ENCODE measurements at regions not wholly inside any gene's neighbourhood (a gene's known extent, or its start where the extent isn't known, plus 50 kb on each side); places are given as distances from the start of the nearest gene placed in this dataset.

DNA sequence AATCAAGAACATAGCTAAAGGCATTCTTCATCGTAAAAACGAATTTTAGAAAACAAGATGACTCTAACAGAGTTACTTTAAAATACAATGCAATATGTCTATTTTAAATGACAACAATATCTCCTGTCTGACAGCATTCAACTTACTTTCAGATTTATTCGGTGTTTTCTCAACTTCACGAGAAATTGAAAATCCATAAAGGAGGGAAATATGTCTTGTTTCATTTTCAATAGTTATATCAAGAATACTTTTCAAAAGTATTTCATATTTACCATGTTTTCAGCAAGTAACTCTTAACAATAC is 254.8 kb downstream of the DAD1 start:
- TF ChIP-seq, protein P1, sequence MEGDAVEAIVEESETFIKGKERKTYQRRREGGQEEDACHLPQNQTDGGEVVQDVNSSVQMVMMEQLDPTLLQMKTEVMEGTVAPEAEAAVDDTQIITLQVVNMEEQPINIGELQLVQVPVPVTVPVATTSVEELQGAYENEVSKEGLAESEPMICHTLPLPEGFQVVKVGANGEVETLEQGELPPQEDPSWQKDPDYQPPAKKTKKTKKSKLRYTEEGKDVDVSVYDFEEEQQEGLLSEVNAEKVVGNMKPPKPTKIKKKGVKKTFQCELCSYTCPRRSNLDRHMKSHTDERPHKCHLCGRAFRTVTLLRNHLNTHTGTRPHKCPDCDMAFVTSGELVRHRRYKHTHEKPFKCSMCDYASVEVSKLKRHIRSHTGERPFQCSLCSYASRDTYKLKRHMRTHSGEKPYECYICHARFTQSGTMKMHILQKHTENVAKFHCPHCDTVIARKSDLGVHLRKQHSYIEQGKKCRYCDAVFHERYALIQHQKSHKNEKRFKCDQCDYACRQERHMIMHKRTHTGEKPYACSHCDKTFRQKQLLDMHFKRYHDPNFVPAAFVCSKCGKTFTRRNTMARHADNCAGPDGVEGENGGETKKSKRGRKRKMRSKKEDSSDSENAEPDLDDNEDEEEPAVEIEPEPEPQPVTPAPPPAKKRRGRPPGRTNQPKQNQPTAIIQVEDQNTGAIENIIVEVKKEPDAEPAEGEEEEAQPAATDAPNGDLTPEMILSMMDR (IDR thresholded peaks at IDR 0.05) = no peak
- Histone ChIP-seq H3K27me3 (no peaks in the 10 kb centered on the region), H3K4me1 (peaks cover 3 to 20% (median 16%) of the 10 kb centered on the region in 9 donors), H3K9me3 (peaks cover 0 to 11% (median 5%) of the 10 kb centered on the region in 11 donors), H3K36me3 (no peaks in the 10 kb centered on the region), H3K4me3 (no peak overlapping the region), H3K27ac (no peak overlapping the region)
- no peak for ATAC-seq
- 77 to 79% methylated on average over 4 of the region's 4 CpGs for WGBS, 2 donors
- intact Hi-C loops (cut with DNase I) = no loop called here
- no peak for DNase-seq

DNA sequence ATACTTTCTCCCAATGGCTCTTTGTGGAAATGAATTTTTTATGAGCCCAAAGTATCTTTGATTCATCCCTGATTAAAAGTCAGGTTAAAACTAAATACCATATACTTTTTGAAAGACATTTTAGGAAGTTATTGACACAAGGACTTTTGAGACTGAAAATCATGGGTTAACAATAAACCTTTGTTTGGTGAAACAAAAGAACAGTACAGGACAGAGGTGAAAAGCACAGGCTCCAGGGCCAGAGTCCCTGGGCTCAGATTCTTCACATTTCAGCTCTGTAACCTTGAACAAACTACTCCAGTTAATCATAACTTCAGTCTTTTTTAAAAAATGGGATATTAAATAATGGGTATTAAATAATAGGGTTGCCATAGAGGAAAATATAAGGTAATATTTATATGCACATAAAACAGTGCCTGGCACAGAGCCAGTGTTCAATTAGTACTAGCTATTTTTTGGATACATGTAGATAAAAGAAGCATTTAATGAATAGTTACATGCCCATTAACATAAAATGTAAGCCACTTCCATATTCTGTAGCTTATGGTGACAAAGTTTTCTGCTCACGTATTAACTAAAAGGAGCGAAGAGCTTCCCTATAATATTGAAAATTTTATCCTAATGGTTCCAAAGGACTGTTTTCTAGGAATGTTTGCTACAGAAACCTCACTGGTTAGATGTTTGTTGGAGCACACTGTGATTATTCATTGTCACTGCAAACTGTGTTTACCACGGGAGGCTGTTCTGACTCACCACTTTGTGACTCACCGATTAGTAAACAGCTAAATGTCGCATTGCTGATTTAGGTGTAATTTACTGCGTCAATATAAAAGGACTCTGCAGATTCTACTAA is 255.4 kb downstream of the DAD1 start:
- H3K4me3 ChIP-seq = no peak overlapping the region
- no peaks in the 10 kb centered on the region for H3K36me3 ChIP-seq
- no peaks in the 10 kb centered on the region for H3K27me3 ChIP-seq
- H3K27ac ChIP-seq = no peak overlapping the region
- ATAC-seq (no peak), DNase-seq (no peak)
- TF ChIP-seq, protein P1 (IDR thresholded peaks at IDR 0.05) = no peak
- peaks cover 0 to 17% (median 5%) of the 10 kb centered on the region in 11 donors for H3K9me3 ChIP-seq
- WGBS, 2 donors = 65 to 67% methylated on average over 6 of the region's 6 CpGs
- intact Hi-C loops (cut with DNase I) = no loop called here
- peaks cover 0 to 14% (median 11%) of the 10 kb centered on the region in 9 donors for H3K4me1 ChIP-seq

DNA sequence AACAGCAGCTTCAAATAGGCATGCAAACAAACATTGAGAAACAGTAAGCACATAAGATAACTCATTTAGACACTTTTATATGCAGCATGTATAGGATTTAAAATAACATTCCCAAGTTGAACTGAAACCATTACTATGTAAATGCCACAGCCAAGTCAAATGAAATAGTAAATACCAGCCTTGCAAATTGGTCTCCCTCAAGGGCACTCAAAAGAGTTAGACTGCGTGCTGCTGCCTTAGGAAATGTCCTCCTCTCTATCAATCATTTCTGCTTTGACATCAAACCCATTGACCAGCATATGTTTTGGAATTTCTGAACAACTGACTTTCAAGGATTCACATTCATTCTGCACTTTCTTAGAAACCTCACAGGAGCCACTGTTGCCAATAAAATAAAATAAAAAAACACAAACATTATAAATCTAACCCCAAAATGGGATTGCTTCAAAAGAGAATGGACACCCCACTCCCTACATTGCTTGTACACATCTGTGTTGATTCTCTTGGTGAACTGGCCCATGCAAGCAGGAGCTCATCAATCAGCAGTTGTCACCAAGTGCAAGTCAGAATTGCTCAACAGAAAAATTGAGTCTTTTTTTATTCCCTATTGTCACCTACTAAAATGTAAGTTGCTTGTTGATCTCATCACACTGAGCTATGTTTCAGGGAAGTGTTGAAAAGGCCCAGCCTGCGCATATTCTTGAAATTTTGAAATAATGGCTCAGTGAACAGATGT is 256.2 kb downstream of the DAD1 start:
- Histone ChIP-seq H3K4me1 (peaks cover 0 to 6% (median 3%) of the 10 kb centered on the region in 9 donors), H3K9me3 (peaks cover 0 to 25% (median 8%) of the 10 kb centered on the region in 11 donors), H3K4me3 (no peak overlapping the region), H3K27me3 (no peaks in the 10 kb centered on the region), H3K27ac (no peak overlapping the region), H3K36me3 (no peaks in the 10 kb centered on the region)
- ATAC-seq (no peak), DNase-seq (no peak)
- WGBS, 2 donors = 75 to 84% methylated on average over 2 of the region's 2 CpGs
- TF ChIP-seq, protein P1 (IDR thresholded peaks at IDR 0.05) = no peak
- intact Hi-C loops (cut with DNase I) = no loop called here

DNA sequence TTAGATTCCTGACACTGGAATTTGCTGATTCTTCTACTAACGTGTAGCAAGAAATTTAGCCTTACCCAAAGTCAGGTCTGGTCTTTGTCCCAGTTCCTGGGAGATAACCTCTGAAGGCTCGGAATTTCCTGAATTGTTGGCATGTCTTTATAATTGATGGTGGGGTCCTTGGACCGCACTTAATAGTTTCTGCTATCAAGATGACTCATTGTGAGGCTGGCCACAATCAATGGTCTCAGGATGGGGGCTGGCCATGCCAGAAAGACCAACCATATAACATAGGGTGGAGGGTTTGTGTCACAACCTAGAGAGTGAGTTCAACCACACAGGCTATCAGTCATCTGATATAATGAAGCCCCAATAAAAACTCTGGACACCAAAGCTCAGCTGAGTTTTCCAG is 259.7 kb downstream of the DAD1 start:
- TF ChIP-seq, protein P1 (IDR thresholded peaks at IDR 0.05) = no peak
- H3K36me3 ChIP-seq = no peaks in the 10 kb centered on the region
- intact Hi-C loops (cut with DNase I) = no loop called here
- ATAC-seq = no peak
- no peak overlapping the region for H3K27ac ChIP-seq
- H3K4me3 ChIP-seq = no peak overlapping the region
- peaks cover 0 to 4% (median 0%) of the 10 kb centered on the region in 9 donors for H3K4me1 ChIP-seq
- peaks cover 0 to 30% (median 8%) of the 10 kb centered on the region in 11 donors for H3K9me3 ChIP-seq
- WGBS, 2 donors = 53 to 64% methylated on average over 3 of the region's 3 CpGs
- DNase-seq = no peak
- H3K27me3 ChIP-seq = no peaks in the 10 kb centered on the region
